NCI-H2227 treated with DMSO at 0.1 percent for 48 hours (cell line): ENCODE measurements at regions not wholly inside any gene's neighbourhood (a gene's known extent, or its start where the extent isn't known, plus 50 kb on each side); places are given as distances from the start of the nearest gene placed in this dataset.
"Not testable (repeated sequence)": the region's sequence is repeated elsewhere in the genome, so short reads cannot be mapped to it uniquely, and the experiment has no call there.

Source experiments
- DNase-seq: peaks from one replicate; lab custom pipeline; 2025; lab: John Stamatoyannopoulos, UW

DNA sequence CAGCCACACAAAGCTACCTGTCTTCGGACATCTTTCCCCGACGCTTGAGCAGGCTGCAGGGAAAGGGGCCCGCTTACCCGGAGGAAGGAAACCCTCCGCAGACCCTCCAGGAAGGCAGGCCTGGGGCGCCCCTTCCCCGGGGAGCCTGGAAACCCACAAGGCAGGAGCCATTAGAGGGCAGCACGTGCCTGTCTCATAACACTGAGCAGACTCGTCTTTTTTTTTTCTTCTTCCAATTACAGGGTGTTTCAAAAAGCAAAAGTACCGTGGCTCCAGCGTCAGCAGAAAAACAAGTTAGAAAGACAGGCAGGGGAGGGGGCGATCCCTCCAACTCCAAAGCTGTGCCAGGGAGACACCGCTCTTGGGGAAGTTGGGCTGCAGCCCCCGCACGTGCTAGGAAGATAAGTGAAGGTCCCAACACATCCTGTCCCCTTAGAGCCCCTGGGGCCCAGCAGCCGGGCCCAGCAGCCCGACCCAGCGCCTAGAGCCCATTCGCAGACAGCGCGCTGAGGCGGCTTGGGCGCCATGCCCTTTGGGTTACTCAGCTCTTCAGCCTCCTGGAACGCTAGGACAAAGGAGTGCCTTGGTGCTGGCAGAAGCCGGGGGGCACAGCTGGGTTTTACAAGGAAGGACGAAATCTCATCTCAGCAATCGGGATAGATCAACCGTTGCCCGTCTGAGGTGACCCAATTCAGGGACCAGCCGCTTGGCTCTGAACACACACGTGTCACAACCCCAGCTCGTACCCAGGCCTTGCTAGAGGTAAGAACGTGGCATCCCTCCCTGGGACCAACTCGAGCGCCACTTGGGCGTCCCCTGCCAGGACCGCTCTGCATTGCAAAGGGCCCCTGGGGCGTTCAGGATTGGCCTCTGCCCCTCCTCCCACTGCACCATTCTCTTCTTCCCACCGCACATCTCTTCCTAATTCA is 136.3 kb downstream of the LY86 start:
- peak; percentile 74 for DNase-seq

GRCh38 chr6:6725468-6726209 is 137.1 kb downstream of the LY86 start:
- no peak for DNase-seq

- DNase-seq: no peak
Observed at GRCh38 chr6:6728169-6728941, 139.8 kb downstream of the LY86 start.

DNA sequence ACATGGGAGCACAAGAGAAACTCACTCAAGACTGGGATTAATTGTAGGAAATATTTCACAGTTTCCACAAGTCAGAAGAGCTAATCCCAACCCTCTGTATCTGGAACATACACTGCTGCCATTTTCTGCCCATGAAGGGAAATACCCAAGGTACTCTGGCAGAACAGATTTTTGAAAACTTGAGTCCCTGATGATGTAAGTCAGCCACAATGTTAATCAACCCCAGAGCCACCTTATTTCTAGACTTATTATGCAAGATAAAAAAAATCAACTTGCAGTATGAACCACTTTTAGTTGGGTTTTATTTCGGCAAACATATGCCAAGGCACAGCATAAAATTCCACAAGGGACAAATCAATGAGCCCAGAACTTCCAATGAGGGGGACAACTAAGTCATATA is 141.5 kb downstream of the LY86 start:
- no peak for DNase-seq

GRCh38 chr6:6730831-6731230 is 142.3 kb downstream of the LY86 start:
- no peak for DNase-seq

- no peak for DNase-seq
Observed at GRCh38 chr6:6734479-6735465, 146.3 kb downstream of the LY86 start.

DNA sequence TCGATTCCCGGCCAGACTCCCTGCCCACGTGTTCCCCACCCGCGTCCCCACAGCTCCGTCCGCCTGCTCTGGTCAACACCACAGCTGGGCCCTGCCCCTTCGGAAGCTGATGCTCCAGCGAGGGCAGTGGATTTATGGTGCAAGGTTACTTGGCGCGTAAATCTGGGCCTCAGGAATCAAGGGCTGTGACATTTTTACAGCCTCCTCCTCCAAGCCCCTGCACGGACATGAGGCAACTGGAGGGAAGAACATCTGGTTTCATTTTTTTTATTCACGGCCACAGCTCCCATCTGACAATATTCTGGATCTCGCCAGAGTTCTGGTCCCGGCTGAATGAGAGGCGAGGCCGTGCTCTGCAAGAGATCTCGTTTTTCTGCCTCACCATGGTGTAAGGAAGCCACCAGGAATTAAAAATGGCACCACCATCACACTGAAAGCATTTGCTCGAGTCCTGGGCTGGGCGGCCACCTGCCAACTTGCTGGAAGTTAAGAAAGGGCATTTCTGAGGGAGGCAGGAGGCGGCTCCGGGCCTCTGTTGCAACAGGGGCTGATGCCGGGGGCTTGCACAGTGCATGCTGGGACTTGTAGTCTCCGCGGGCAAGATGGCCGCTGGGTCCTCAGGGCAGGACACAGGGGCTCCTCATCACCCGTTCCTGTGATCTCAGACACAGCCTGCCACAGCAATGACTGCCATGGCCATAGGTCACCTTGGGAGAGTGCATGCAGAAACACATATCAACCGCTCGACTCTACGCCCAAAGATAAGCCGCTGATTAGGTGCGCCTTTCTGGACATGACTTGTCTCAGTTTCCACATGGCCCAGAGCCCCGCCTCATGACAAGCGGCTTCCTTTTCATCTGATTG is 148.5 kb downstream of the LY86 start:
- DNase-seq: no peak

DNA sequence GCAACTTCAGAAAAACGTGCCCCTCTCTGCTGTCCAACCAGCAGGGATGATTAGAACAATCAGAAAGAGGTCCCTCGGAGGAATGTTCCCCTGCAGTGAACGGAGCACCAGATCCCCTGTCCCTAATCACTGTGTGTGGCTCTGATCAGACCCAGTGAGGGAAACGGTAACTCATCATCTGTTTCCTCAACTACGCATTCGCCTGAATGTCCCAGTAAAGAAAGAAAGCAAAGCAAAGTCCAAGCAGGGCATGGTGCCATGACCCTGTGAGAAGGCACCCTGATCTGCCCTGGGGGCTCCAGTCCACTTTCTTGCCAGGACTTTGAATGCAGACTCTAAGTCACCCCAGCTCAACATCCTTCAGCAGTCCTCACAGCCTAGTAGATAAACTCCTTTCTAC is 149.2 kb downstream of the LY86 start:
- DNase-seq: no peak

GRCh38 chr6:6738108-6738507 is 149.6 kb downstream of the LY86 start:
- no peak for DNase-seq

- no peak for DNase-seq
Observed at GRCh38 chr6:6738922-6739716, 150.6 kb downstream of the LY86 start.

DNA sequence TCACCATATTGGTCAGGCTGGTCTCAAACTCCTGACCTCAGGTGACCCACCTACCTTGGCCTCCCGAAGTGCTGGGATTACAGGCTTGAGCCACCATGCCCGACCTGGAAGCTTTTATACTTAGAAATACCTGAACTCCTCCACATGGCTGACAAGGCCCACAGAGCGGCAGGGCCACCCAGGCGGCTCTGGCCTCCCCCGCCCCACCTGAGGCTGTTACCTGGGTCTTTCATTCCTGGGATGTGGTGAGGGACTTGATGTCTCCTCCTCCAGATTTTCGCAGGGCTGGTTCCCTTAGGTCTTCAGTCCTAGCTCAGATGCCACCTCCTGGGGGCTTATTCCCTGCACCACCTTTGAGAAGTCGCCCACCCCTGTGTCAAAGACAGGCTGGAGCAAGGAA is 152.1 kb downstream of the LY86 start:
- DNase-seq: no peak

DNA sequence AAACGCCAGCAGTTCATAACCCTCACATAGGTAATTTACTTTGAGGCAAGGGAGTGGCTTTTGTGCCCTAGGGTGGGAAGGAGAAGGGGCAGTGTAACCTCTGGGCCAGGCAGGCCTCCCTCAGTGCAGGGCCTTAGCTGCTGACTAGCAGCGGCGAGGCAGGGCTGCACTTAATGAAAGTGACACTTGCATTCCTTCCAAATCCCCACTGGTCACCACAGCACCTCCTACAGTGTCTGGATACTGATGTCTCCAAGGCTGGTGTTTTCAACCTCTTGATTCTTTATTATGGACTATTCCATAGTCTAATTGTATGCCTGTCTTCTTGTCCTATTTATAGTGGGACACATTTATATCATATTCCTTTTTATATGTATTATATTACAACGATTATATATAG is 152.7 kb downstream of the LY86 start:
- no peak for DNase-seq

DNA sequence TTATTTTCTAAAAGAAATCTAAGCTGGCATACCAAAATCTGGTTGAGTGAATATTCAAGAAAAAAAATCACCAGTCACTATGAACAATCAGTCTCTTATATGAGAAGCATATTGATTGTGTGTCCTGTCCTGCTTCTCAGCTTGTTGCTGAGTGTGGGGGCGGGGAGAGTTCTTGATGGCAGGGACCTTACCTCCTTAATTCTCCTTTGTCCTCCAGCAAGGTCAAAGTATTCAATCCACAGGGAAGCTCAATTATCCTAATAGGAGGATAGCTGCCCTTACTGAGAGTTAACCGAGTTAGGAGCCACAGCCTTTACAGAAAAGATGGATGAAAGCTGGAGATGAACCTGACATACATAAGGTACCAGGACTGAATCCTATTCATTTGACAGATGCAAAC is 154.0 kb downstream of the LY86 start:
- peak; percentile 29 for DNase-seq

DNA sequence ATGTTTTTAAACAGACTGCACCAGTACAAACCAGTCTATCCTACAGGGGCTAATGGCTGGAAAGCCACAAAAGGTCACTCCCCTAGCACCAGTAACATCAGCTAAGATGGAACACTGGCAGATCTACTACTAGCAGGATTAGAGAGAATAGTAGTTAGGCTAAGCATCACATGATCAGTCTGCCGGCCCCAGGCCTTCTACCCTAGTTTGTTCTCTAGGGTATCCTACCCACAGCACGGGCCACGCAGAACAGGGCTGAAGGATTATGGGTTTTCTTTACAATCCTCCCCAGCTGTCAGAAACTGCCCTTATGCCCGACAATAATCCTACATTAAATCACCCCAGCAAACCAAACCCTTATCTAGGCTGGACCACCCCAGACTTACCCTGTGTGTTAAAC is 156.0 kb downstream of the LY86 start:
- no peak for DNase-seq

GRCh38 chr6:6745637-6746332 is 157.3 kb downstream of the LY86 start:
- DNase-seq: not testable (repeated sequence)

GRCh38 chr6:6746333-6746969 is 157.9 kb downstream of the LY86 start:
- DNase-seq: no peak

DNA sequence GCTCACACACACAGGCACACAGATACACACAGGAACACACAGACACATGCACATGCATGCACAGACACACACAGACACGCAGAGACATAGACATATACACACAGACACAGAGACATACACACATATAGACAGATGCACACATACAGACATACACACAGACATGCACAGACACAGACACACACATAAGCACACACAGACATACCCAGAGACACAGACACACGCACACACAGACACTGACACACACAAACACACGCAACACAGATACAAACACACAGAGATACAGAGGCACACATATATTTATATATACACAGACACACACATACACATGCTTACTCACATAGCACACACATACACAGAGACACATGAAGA is 158.4 kb downstream of the LY86 start:
- no peak for DNase-seq

- no peak for DNase-seq
Observed at GRCh38 chr6:6747371-6747770, 158.9 kb downstream of the LY86 start.
